Progenitor cell of endocrine pancreas (in vitro differentiated cells): ENCODE measurements at regions not wholly inside any gene's neighbourhood (a gene's known extent, or its start where the extent isn't known, plus 50 kb on each side); places are given as distances from the start of the nearest gene placed in this dataset.

Experiments
- DNase-seq: peaks from one replicate; pipeline ENCODE4 v3.0.0; 2021; ENCODE audit warnings: low spot score; ENCODE audit not compliant: unreplicated experiment
- H3K27ac Mint-ChIP-seq: 2 replicates; pipeline ENCODE4 v1.8.0; 2021; ENCODE audit warnings: mild to moderate bottlenecking, moderate library complexity, mixed read lengths
- H3K27me3 Mint-ChIP-seq: 2 replicates; pipeline ENCODE4 v1.8.0; 2021; ENCODE audit warnings: mixed read lengths
- H3K36me3 Mint-ChIP-seq: 2 replicates; pipeline ENCODE4 v1.8.0; 2022; ENCODE audit warnings: mixed read lengths; ENCODE audit not compliant: insufficient read depth
- H3K4me1 Mint-ChIP-seq: 2 replicates; pipeline ENCODE4 v1.8.0; 2021; ENCODE audit warnings: low read depth, mixed read lengths
- H3K4me3 Mint-ChIP-seq: 2 replicates; pipeline ENCODE4 v1.8.0; 2021; ENCODE audit warnings: low read depth, mild to moderate bottlenecking, moderate library complexity, mixed read lengths
- H3K9me3 Mint-ChIP-seq: 2 replicates; pipeline ENCODE4 v1.8.0; 2021; ENCODE audit warnings: low read depth, mixed read lengths
- CTCF ChIP-seq: fragments of 200-600 bp; sonication (generic); IDR thresholded peaks from one replicate; pipeline ENCODE4 v1.5.0; 2021; ENCODE audit warnings: antibody characterized with exemption, mild to moderate bottlenecking; ENCODE audit not compliant: unreplicated experiment

- Mint-ChIP-seq H3K4me3 (no peak overlapping the region), H3K9me3 (peaks cover 8% of the 10 kb centered on the region), H3K4me1 (peaks cover 2% of the 10 kb centered on the region), H3K27ac (no peak overlapping the region), H3K27me3 (no peaks in the 10 kb centered on the region), H3K36me3 (no peaks in the 10 kb centered on the region)
- no peak for TF ChIP-seq CTCF
- no peak for DNase-seq
Measured at GRCh38 chr13:82900453-82900852, 981.8 kb downstream of the SLITRK1 start.

- TF ChIP-seq CTCF: no peak
- H3K36me3 Mint-ChIP-seq: no peaks in the 10 kb centered on the region
- H3K4me1 Mint-ChIP-seq: no peaks in the 10 kb centered on the region
- H3K9me3 Mint-ChIP-seq: peaks cover 8% of the 10 kb centered on the region
- no peak overlapping the region for H3K27ac Mint-ChIP-seq
- DNase-seq: no peak
- no peak overlapping the region for H3K4me3 Mint-ChIP-seq
- H3K27me3 Mint-ChIP-seq: no peaks in the 10 kb centered on the region
Measured at GRCh38 chr13:82898586-82898985, 983.7 kb downstream of the SLITRK1 start.

- TF ChIP-seq CTCF: no peak
Measured at GRCh38 chr13:82879921-82880320, 1002.4 kb downstream of the SLITRK1 start.

GRCh38 chr13:82878536-82878935 lies 1003.7 kb downstream of the SLITRK1 start:
- H3K27me3 Mint-ChIP-seq: peaks cover 3% of the 10 kb centered on the region
- H3K27ac Mint-ChIP-seq: no peak overlapping the region
- H3K4me1 Mint-ChIP-seq: peaks cover 7% of the 10 kb centered on the region
- H3K9me3 Mint-ChIP-seq: peaks cover 13% of the 10 kb centered on the region
- DNase-seq: no peak
- H3K4me3 Mint-ChIP-seq: no peak overlapping the region
- H3K36me3 Mint-ChIP-seq: no peaks in the 10 kb centered on the region
- no peak for TF ChIP-seq CTCF

More at GRCh38 chr13:82879921-82880320, 1002.4 kb downstream of the SLITRK1 start:
- H3K36me3 Mint-ChIP-seq: no peaks in the 10 kb centered on the region
- no peak overlapping the region for H3K4me3 Mint-ChIP-seq
- H3K4me1 Mint-ChIP-seq: peaks cover under 1% of the 10 kb centered on the region
- H3K27me3 Mint-ChIP-seq: peaks cover 3% of the 10 kb centered on the region
- no peak overlapping the region for H3K27ac Mint-ChIP-seq
- no peak for DNase-seq
- H3K9me3 Mint-ChIP-seq: peaks cover 9% of the 10 kb centered on the region

- no peaks in the 10 kb centered on the region for H3K27me3 Mint-ChIP-seq
- no peak overlapping the region for H3K4me3 Mint-ChIP-seq
- DNase-seq: no peak
- H3K9me3 Mint-ChIP-seq: peaks cover 4% of the 10 kb centered on the region
- peaks cover 6% of the 10 kb centered on the region for H3K4me1 Mint-ChIP-seq
- no peak overlapping the region for H3K27ac Mint-ChIP-seq
- TF ChIP-seq CTCF: no peak
- H3K36me3 Mint-ChIP-seq: no peaks in the 10 kb centered on the region
Measured at GRCh38 chr13:82867284-82867683, 1015.0 kb downstream of the SLITRK1 start.
